Uterus (tissue), 2 donors: ENCODE measurements at regions not wholly inside any gene's neighbourhood (a gene's known extent, or its start where the extent isn't known, plus 50 kb on each side); places are given as distances from the start of the nearest gene placed in this dataset.

Experiments used
- CTCF ChIP-seq, 4 experiments: fragments of 200-600 bp in 2 of 4; fragments of 450-650 bp in 2 of 4; sonication (generic) in 2 of 4; IDR thresholded peaks; one replicate each; pipeline ENCODE4 v1.5.1; 2016 to 2019; ENCODE audit warnings: antibody characterized with exemption in 4 of 4, mild to moderate bottlenecking in 2 of 4, moderate library complexity in 1 of 4
- POLR2A ChIP-seq, 2 donors: fragments of 450-650 bp; IDR thresholded peaks; one replicate each; pipeline ENCODE4 v1.6.1; 2016; ENCODE audit warnings: antibody characterized with exemption in 2 of 2, mild to moderate bottlenecking in 1 of 2, moderate library complexity in 1 of 2

GRCh38 chr5:34554641-34555040 is 101.5 kb upstream of the RAI14 start:
- no peak for TF ChIP-seq CTCF (IDR thresholded peaks at IDR 0.05)
- TF ChIP-seq POLR2A (IDR thresholded peaks at IDR 0.05): no peak
